ENCODE measurements at regions not wholly inside any gene's neighbourhood (a gene's known extent, or its start where the extent isn't known, plus 50 kb on each side); places are given as distances from the start of the nearest gene placed in this dataset.

DNA sequence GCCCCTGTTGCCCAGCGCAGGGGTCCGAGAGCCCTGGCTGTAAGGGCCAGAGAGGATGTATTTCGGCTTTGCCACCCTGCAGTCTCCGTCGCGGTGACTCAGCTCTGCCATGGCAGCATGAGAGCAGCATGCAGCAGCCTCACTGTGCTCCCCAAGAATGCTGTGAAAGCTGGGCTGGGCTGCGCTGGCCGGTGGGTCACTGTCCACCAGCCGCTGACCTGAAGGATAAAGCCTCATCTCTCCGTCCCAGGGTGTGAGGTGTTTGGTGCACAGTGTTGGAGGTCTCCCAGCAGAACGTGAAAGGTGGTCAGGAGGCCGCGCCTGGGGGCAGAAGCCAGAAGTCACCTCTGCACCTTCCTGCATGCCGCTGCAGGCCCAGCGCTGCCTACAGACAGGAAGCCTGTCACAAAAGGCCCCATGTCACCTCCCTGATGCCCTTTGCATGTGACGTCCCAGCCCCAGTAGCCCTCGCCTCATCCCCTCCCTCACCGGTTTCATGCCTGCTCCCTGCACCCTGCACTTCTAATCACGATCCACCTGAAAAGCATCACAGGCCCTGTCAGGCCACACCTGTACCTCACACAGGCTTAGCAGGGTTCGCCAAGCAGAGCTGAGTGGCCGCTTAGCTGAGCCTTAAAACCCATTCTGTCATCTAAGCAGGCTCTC lies 342.1 kb downstream of the EIPR1 start:
- no peak for TF ChIP-seq POLR2A (IDR thresholded peaks at IDR 0.05)
- TF ChIP-seq, protein P1, sequence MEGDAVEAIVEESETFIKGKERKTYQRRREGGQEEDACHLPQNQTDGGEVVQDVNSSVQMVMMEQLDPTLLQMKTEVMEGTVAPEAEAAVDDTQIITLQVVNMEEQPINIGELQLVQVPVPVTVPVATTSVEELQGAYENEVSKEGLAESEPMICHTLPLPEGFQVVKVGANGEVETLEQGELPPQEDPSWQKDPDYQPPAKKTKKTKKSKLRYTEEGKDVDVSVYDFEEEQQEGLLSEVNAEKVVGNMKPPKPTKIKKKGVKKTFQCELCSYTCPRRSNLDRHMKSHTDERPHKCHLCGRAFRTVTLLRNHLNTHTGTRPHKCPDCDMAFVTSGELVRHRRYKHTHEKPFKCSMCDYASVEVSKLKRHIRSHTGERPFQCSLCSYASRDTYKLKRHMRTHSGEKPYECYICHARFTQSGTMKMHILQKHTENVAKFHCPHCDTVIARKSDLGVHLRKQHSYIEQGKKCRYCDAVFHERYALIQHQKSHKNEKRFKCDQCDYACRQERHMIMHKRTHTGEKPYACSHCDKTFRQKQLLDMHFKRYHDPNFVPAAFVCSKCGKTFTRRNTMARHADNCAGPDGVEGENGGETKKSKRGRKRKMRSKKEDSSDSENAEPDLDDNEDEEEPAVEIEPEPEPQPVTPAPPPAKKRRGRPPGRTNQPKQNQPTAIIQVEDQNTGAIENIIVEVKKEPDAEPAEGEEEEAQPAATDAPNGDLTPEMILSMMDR (IDR thresholded peaks at IDR 0.05), result no peak

Measured in uterus (tissue), 2 donors.